ENCODE measurements at regions not wholly inside any gene's neighbourhood (a gene's known extent, or its start where the extent isn't known, plus 50 kb on each side); places are given as distances from the start of the nearest gene placed in this dataset.

DNA sequence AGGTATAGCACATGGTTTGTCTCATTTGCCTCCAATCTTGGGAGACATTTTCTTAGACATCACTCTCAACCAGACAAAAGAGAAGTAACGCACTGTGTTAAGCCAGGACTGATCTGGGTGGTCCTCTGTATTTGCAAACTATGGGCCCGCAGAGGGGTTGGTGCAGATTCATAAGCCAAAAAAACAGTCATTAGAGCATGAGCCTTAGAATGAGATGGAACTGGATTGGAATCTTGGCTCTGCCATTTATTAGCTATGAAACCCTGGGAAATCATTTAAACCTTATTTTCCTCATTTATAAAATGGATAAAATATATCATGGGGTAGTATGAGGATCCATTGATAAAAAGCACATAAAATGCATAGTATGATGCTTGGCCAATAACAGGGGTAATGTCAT is 213.5 kb upstream of the APCDD1 start:
- Histone ChIP-seq H3K27me3 (no peaks in the 10 kb centered on the region), H3K9me3 (ENCODE audit: low read depth) (no peaks in the 10 kb centered on the region), H3K4me3 (no peak overlapping the region), H3K27ac (no peak overlapping the region), H3K36me3 (no peaks in the 10 kb centered on the region), H3K4me1 (ENCODE audit: low read depth) (no peaks in the 10 kb centered on the region)
- no peak for DNase-seq (ENCODE audit: low read depth in 1 of 2, low spot score in 1 of 2)
- TF ChIP-seq, protein P1, sequence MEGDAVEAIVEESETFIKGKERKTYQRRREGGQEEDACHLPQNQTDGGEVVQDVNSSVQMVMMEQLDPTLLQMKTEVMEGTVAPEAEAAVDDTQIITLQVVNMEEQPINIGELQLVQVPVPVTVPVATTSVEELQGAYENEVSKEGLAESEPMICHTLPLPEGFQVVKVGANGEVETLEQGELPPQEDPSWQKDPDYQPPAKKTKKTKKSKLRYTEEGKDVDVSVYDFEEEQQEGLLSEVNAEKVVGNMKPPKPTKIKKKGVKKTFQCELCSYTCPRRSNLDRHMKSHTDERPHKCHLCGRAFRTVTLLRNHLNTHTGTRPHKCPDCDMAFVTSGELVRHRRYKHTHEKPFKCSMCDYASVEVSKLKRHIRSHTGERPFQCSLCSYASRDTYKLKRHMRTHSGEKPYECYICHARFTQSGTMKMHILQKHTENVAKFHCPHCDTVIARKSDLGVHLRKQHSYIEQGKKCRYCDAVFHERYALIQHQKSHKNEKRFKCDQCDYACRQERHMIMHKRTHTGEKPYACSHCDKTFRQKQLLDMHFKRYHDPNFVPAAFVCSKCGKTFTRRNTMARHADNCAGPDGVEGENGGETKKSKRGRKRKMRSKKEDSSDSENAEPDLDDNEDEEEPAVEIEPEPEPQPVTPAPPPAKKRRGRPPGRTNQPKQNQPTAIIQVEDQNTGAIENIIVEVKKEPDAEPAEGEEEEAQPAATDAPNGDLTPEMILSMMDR (IDR thresholded peaks at IDR 0.05; ENCODE audit: low read depth, low read length) = no peak

DNA sequence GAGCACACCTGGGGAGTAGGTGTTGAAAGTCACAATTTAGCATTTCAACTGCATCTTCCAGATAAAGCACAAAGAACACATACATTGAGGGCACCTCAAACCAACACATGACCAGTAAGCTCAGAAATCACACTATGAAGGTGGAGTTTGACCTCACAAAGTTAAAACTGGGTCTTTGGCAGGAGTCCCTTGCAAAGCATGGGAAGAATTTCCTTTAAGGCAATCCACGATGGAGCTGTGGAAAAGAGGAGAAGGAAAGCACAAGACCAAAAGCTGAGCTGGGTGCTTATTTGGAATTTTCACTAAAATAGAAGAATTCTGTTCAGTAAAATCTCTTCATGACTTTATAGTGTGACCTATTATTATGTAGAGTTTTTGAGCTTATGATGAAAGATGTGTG is 212.9 kb upstream of the APCDD1 start:
- H3K27me3 ChIP-seq = no peaks in the 10 kb centered on the region
- peak in 1 of 2 donors; percentile 60 for DNase-seq (ENCODE audit: low read depth in 1 of 2, low spot score in 1 of 2)
- H3K4me1 ChIP-seq (ENCODE audit: low read depth) = no peaks in the 10 kb centered on the region
- TF ChIP-seq, protein P1 (IDR thresholded peaks at IDR 0.05; ENCODE audit: low read depth, low read length) = no peak
- no peak overlapping the region for H3K4me3 ChIP-seq
- H3K9me3 ChIP-seq (ENCODE audit: low read depth) = no peaks in the 10 kb centered on the region
- H3K27ac ChIP-seq = no peak overlapping the region
- H3K36me3 ChIP-seq = no peaks in the 10 kb centered on the region

DNA sequence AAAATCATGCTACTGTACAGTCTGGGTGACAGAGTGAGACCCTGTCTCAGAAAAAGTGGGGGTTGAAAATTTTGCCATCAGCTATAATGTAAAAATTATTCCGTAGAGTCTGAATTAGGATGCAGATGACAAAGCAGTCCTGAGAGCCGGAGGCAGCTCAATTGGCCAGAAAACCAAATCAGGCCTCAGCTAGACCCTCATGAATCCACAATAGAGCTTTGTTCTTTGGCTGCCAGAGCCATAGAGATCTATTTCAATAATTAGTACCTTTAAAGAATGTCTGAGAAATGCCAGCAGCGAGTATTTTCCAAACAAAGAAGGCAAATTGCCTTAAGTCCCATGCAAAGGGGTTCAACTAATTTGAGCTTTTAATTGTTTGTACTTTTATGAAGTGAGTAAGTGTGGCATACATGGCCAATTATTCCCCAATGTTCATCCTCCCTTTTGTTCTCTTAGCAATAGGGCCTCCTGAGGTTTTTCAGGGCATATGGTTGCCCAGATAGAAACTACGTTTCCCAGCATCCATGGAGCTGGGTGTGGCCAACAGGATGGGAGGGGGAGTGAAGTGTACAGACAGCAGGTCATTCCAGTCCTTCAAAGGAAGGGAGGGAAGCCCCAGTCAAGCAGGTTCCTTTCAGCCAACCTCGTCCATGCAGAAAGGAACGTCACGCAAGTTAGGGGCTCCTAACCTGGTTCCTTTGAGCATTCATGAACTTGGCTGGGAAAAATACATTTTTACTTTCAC is 211.3 kb upstream of the APCDD1 start:
- Histone ChIP-seq H3K27me3 (no peaks in the 10 kb centered on the region), H3K9me3 (ENCODE audit: low read depth) (no peaks in the 10 kb centered on the region), H3K27ac (no peak overlapping the region), H3K4me3 (no peak overlapping the region), H3K4me1 (ENCODE audit: low read depth) (peaks cover 10% of the 10 kb centered on the region), H3K36me3 (no peaks in the 10 kb centered on the region)
- TF ChIP-seq, protein P1 (IDR thresholded peaks at IDR 0.05; ENCODE audit: low read depth, low read length) = no peak
- no peak for DNase-seq (ENCODE audit: low read depth in 1 of 2, low spot score in 1 of 2)

DNA sequence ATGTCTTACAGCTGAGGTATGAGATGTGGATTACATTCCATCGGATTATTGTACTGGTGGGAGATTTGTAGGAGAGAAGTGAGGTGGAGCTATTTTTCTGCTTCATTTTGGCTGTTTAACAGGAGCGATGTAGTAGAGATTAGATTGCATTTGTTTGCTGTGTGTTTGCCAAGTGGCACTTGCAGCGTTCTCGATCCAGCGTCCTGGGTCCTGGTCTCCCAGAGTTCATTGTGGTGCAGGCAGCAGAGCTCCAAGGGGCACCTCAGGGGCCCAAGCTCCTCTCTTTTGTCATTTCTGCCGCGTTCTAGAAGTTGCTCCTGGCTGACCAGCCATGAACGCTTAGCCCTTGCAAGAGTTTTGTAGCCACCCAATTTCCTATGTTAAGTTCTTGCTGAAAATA is 210.1 kb upstream of the APCDD1 start:
- Histone ChIP-seq H3K4me3 (no peak overlapping the region), H3K36me3 (no peaks in the 10 kb centered on the region), H3K27me3 (no peaks in the 10 kb centered on the region), H3K9me3 (ENCODE audit: low read depth) (no peaks in the 10 kb centered on the region), H3K4me1 (ENCODE audit: low read depth) (peaks cover 15% of the 10 kb centered on the region), H3K27ac (no peak overlapping the region)
- TF ChIP-seq, protein P1 (IDR thresholded peaks at IDR 0.05; ENCODE audit: low read depth, low read length) = no peak
- DNase-seq (ENCODE audit: low read depth in 1 of 2, low spot score in 1 of 2) = no peak

DNA sequence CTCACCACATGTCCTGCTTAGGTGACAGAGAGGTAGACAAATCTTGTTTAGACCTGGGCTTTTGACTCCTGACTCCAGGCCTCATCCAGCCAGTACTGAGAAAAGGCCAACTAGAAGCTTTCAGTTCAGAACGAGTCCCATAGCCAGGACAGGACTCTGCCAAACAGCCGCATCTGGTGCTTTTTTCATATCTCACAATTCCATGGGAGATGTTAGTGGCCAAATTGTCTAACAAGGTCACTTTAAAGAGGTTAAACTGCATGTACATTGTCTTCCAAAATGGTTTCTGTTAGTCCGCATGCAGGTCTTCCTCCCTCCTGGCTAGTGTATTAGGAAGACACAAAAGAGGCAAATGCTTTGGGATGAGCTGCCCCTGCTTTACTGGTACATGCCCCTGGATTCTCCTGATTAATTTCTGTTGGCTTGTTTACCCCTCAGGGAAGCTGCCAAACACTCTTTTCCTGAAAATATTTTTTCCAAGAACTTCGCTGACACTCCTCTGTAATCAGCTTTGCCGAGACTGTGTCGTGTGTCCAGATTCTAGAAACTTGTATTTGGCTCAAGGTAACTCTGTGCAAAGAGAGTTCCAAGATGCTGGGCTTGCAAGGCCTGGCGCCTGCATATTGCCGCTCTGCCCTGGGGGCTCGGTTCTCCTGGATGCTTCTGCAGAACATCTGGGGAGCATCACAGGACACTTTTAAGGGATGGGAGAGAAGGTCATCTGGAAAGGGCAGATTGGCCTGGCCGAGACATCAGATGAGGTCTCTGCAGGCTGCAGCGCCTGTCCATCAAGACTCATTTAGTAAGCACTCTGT is 209.2 kb upstream of the APCDD1 start:
- Histone ChIP-seq H3K27me3 (no peaks in the 10 kb centered on the region), H3K27ac (no peak overlapping the region), H3K9me3 (ENCODE audit: low read depth) (no peaks in the 10 kb centered on the region), H3K4me3 (no peak overlapping the region), H3K36me3 (no peaks in the 10 kb centered on the region), H3K4me1 (ENCODE audit: low read depth) (peaks cover 20% of the 10 kb centered on the region)
- TF ChIP-seq, protein P1 (IDR thresholded peaks at IDR 0.05; ENCODE audit: low read depth, low read length) = no peak
- DNase-seq (ENCODE audit: low read depth in 1 of 2, low spot score in 1 of 2) = no peak

Measured in cardiac muscle cell (in vitro differentiated cells and primary cell).